Muscle of leg (tissue), 3 donors: ENCODE measurements at regions not wholly inside any gene's neighbourhood (a gene's known extent, or its start where the extent isn't known, plus 50 kb on each side); places are given as distances from the start of the nearest gene placed in this dataset.
"Not testable (repeated sequence)": the region's sequence is repeated elsewhere in the genome, so short reads cannot be mapped to it uniquely, and the experiment has no call there.

Source experiments
- DNase-seq: peaks from one replicate; pipeline ENCODE4 v3.0.0; 2013
- H3K27ac ChIP-seq: one replicate; pipeline ENCODE4 v1.5.1; 2013; ENCODE audit warnings: mild to moderate bottlenecking, low read length, control low read depth
- H3K27me3 ChIP-seq: one replicate; pipeline ENCODE4 v1.6.1; 2013; ENCODE audit warnings: low read length; ENCODE audit not compliant: control insufficient read depth, insufficient read depth
- H3K36me3 ChIP-seq: one replicate; pipeline ENCODE4 v1.6.1; 2013; ENCODE audit warnings: low read length; ENCODE audit not compliant: control insufficient read depth, insufficient read depth
- H3K4me1 ChIP-seq: one replicate; pipeline ENCODE4 v1.6.1; 2013; ENCODE audit warnings: low read length; ENCODE audit not compliant: control insufficient read depth, insufficient read depth
- H3K4me3 ChIP-seq: one replicate; pipeline ENCODE4 v1.5.1; 2013; ENCODE audit warnings: low read length, control low read depth
- H3K9me3 ChIP-seq: replicated peaks from 2 replicates; pipeline ENCODE4 v1.6.1; 2013; ENCODE audit warnings: low read depth, low read length; ENCODE audit not compliant: control insufficient read depth
- WGBS: methylation state at CpG from one replicate; pipeline ENCODE4 v1.1.5; 2013; ENCODE audit warnings: missing lambda C conversion rate; ENCODE audit not compliant: insufficient coverage; 5-methylcytosine and 5-hydroxymethylcytosine counted together

DNA sequence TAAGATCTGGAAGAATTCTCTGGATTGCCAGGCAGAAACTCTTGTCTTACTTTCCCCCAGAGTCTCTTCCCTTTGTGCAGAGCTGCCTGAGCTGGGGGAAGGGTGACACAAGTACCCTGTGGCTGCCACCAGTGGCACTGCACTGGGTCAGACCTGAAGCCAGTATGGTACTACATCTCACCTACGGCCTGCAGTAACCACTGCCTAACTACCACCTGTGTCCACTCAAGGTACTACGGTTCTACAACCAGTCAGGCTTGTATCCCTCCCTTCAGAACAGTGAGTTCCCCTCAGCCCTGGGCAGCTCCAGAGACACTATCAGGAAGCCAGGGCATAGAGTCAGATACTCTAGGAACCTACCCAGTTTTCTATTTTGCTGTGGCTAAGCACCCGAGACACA is 212.0 kb upstream of the POU5F2 start:
- 93% methylated on average over 3 of the region's 3 CpGs for WGBS
- peaks cover 2% of the 10 kb centered on the region for H3K9me3 ChIP-seq
- H3K27me3 ChIP-seq: no peaks in the 10 kb centered on the region
- H3K4me3 ChIP-seq: no peak overlapping the region
- H3K27ac ChIP-seq: no peak overlapping the region
- DNase-seq: no peak
- H3K36me3 ChIP-seq: peaks cover 6% of the 10 kb centered on the region
- no peaks in the 10 kb centered on the region for H3K4me1 ChIP-seq

DNA sequence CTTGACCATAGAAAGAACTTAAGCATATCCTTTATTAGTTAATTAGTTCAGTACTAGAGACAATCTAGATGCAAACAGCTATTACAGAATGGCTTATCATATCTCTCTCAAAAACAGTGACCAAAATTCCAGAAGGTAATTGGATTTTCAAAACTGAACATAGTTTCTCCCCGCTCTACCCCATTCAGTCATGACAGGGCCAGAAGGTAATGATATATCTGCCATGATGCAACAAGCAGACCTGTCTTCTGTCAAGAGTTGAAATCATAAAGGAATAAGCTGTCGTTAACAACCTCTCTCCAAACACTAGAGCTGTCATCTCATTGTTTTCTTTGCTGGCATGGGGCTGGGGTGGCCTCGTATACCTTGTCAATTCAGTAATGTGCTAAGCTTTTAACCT is 200.5 kb upstream of the POU5F2 start:
- no CpG with 5 or more reads among the region's 3 CpGs for WGBS
- no peak overlapping the region for H3K4me3 ChIP-seq
- no peaks in the 10 kb centered on the region for H3K9me3 ChIP-seq
- H3K27me3 ChIP-seq: no peaks in the 10 kb centered on the region
- no peaks in the 10 kb centered on the region for H3K36me3 ChIP-seq
- no peak for DNase-seq
- no peak overlapping the region for H3K27ac ChIP-seq
- no peaks in the 10 kb centered on the region for H3K4me1 ChIP-seq

DNA sequence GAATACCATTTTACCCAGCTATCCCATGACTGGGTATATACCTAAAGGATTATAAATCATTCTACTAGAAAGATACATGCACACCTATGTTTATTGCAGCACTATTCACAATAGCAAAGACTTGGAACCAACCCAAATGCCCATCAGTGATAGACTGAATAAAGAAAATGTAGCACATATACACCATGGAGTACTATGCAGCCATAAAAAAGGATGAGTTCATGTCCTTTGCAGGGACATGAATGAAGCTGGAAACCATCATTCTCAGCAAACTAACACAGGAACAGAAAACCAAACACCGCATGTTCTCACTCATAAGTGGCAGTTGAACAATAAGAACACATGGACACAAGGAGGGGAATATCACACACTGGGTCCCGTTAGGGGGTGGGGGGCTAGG is 191.9 kb upstream of the POU5F2 start:
- H3K9me3 ChIP-seq, H3K4me3 ChIP-seq, H3K4me1 ChIP-seq, H3K27me3 ChIP-seq, DNase-seq, H3K36me3 ChIP-seq, H3K27ac ChIP-seq: not testable (repeated sequence)
- WGBS: no CpG with 5 or more reads among the region's 2 CpGs

DNA sequence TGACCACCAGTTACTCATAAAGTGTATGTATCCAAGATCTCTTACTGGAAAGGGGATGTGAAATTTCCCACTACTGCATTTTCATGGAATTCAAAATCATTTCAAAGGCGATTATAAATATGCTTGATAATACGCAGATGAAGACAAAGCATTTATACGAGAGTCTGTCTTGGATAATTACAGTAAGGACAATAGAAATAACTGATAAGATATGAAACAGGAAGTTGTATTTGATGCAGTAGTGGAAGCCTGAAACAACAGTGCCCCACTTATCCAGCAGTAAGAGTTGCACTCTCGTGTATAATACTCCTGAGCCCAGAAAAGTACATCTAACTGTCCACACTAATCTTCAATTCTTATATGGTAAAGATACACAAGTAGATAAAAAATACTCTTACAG is 188.7 kb upstream of the POU5F2 start:
- no peaks in the 10 kb centered on the region for H3K27me3 ChIP-seq
- no CpG with 5 or more reads among the region's 4 CpGs for WGBS
- H3K36me3 ChIP-seq: no peaks in the 10 kb centered on the region
- H3K4me1 ChIP-seq: no peaks in the 10 kb centered on the region
- H3K4me3 ChIP-seq: no peak overlapping the region
- H3K9me3 ChIP-seq: no peaks in the 10 kb centered on the region
- no peak for DNase-seq
- H3K27ac ChIP-seq: no peak overlapping the region

DNA sequence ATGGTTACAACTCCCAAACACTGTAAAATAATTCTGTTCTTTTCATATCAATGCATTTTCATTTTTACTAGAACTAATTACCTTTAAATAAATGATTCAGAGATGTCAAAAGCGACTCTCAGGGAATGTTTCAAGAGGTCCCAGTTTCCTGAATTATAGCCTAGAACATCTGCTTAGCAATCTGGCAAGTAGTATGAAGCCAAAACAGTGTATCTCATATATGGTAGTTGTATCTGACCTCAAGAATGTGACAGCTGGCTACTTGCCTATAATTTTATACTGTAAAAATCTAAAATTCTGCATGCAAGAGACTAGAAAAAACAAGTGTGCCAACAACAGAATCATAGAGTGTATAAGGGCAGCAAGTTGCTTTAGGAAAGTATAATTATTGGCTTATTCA is 187.7 kb upstream of the POU5F2 start:
- no peaks in the 10 kb centered on the region for H3K36me3 ChIP-seq
- no peaks in the 10 kb centered on the region for H3K4me1 ChIP-seq
- H3K27ac ChIP-seq: no peak overlapping the region
- peak; percentile 41 for DNase-seq
- no peak overlapping the region for H3K4me3 ChIP-seq
- H3K9me3 ChIP-seq: no peaks in the 10 kb centered on the region
- no peaks in the 10 kb centered on the region for H3K27me3 ChIP-seq
- WGBS: no CpG with 5 or more reads among the region's 1 CpG

DNA sequence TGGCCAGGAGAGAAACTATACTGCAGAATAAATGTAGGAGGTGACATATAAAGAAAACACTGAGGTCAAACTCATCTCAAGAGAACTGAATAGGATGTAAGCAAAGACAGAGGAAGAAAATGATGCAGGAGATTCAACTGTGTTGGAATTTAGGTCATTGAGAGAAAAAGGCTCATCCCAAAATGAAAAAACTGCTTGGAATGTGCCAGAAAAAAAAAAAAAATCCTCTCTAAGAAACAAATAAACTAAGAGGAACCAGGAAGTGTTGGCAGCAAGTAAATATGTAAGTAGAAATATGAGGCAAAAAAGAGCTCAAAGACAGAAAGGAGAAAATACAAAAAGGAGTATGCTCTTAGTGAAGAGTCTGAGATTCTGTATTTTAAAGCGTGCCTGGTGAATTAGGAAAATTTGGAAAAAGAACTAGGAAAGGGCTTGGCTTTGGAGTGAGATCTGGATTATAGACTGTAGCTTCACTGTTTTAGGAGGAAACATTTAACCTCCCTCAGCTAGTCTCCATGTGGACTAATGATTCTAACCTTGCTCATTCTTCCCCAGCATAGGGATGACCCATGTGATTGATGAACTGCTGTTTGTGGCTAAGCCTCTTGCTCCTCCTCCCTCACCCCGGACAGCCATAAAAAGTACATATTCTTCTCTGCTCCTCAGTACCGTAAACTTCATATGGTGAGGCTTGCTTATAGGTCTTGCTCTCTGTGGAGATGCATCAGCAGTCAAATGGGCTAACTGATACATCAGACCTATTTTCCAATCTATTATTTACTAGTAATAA is 185.6 kb upstream of the POU5F2 start:
- Histone ChIP-seq H3K4me3 (no peak overlapping the region), H3K27ac (no peak overlapping the region), H3K27me3 (no peaks in the 10 kb centered on the region), H3K9me3 (no peaks in the 10 kb centered on the region), H3K4me1 (no peaks in the 10 kb centered on the region), H3K36me3 (no peaks in the 10 kb centered on the region)
- peak; percentile 58 for DNase-seq
- WGBS: no CpG with 5 or more reads among the region's 3 CpGs

DNA sequence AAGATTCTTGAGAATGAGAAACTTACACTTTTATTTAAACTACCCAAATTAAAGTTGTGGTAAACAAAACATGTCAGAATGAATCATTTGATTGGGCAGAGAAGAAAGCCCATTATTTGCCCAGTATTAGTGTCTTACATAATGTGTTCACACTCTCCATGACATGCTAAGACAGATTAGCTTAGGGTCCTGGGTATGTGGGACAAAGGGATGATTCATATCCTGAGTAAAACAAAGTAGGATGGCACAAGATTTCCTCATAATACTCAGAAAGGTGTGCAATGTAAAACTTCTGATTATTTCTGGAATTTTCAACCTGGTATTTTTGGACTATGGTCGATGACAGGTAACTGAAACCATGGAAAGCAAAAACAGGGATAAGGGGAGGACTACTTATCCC is 183.9 kb upstream of the POU5F2 start:
- Histone ChIP-seq H3K27ac (no peak overlapping the region), H3K36me3 (no peaks in the 10 kb centered on the region), H3K27me3 (no peaks in the 10 kb centered on the region), H3K4me3 (no peak overlapping the region), H3K4me1 (no peaks in the 10 kb centered on the region), H3K9me3 (no peaks in the 10 kb centered on the region)
- WGBS: no CpG with 5 or more reads among the region's 1 CpG
- no peak for DNase-seq

DNA sequence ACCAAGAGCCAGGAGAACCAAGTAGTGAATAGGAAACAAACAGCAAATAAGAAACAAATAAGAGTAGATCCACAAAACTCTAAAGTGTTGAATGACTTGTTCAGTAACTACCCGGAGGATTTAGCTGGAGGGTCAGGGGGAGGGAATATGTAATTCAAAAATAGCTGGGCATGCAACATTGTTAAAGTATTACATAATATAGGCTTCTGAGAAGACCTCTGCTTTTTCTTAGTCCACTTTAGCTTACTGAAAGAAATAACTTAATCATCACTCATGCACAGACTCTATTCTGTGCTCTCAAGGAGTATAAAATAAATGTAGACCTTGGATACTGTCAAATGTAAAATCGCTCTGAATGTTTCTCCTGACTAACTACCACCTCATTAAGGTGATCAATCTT is 183.2 kb upstream of the POU5F2 start:
- WGBS: no CpG with 5 or more reads among the region's 2 CpGs
- Histone ChIP-seq H3K9me3 (no peaks in the 10 kb centered on the region), H3K27me3 (no peaks in the 10 kb centered on the region), H3K36me3 (no peaks in the 10 kb centered on the region), H3K4me3 (no peak overlapping the region), H3K27ac (no peak overlapping the region), H3K4me1 (no peaks in the 10 kb centered on the region)
- no peak for DNase-seq

DNA sequence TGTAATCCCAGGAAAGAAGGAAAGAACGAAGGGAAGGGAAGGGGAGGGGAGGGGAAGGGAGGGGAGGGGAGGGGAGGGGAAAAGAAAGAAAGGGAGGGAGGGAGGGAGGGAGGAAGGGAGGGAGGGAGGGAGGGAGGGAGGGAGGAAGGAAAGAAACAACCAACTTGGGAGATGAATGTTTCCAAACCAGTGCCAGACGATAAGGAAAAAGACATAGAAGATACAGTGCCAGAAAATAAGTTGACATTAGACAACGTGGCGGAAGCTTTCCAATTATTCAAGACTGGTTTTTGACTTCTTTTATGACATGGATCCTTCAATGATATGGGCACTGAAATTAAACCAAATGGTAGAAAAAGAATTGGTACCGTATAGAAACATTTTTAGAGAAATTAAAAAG is 181.2 kb upstream of the POU5F2 start:
- DNase-seq: no peak

DNA sequence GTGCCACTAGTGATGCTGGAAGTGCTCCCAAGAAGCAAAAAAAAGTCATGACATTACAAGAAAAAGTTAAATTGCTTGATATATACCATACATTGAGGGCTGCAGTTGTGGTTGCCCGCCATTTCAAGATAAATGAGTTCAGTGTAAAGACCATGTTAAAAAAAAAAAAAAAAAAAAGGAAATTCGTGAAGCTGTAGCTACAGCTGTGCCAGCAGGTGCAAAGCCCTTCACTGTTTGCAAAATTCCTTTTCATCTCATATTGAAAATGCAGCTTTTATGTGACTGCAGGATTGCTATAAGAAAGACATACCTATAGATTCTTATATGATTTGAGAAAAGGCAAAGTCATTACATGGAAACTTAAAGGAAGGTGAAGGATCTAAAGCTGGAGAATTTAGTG is 179.6 kb upstream of the POU5F2 start:
- no peak overlapping the region for H3K4me3 ChIP-seq
- H3K4me1 ChIP-seq: no peaks in the 10 kb centered on the region
- H3K27ac ChIP-seq: no peak overlapping the region
- no peaks in the 10 kb centered on the region for H3K27me3 ChIP-seq
- H3K9me3 ChIP-seq: no peaks in the 10 kb centered on the region
- H3K36me3 ChIP-seq: no peaks in the 10 kb centered on the region
- 60% methylated on average over 1 of the region's 2 CpGs for WGBS
- DNase-seq: no peak

More for the DNA sequence above, 181.2 kb upstream of the POU5F2 start:
- no peaks in the 10 kb centered on the region for H3K9me3 ChIP-seq
- 100% methylated on average over 1 of the region's 5 CpGs for WGBS
- H3K4me1 ChIP-seq: no peaks in the 10 kb centered on the region
- H3K27ac ChIP-seq: no peak overlapping the region
- H3K4me3 ChIP-seq: no peak overlapping the region
- no peaks in the 10 kb centered on the region for H3K36me3 ChIP-seq
- H3K27me3 ChIP-seq: no peaks in the 10 kb centered on the region

DNA sequence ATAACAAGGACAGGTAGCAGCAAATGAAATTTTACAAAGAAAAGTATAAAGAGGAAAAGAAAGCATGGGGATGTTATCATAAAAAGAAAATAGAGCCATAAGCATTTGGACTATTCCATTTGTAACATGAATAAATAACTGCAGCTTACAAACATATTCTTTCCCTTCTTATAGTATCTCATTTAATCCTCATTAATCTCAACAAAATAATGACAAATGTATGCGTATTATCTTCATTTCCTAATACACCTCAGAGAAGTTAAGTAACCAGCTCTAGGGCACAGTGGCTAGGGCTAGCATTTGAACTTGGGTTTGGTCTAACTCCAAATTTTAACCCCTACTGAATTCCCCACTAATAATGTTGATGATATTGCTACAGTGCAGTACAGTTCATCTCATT is 175.5 kb upstream of the POU5F2 start:
- no peaks in the 10 kb centered on the region for H3K4me1 ChIP-seq
- H3K9me3 ChIP-seq: no peaks in the 10 kb centered on the region
- no peak overlapping the region for H3K4me3 ChIP-seq
- no CpG with 5 or more reads among the region's 1 CpG for WGBS
- no peaks in the 10 kb centered on the region for H3K36me3 ChIP-seq
- DNase-seq: no peak
- H3K27ac ChIP-seq: no peak overlapping the region
- no peaks in the 10 kb centered on the region for H3K27me3 ChIP-seq
